Erythroblast (primary cell): ENCODE measurements at regions not wholly inside any gene's neighbourhood (a gene's known extent, or its start where the extent isn't known, plus 50 kb on each side); places are given as distances from the start of the nearest gene placed in this dataset.

Source experiments
- GATA1 ChIP-seq: IDR thresholded peaks from 2 replicates; pipeline ENCODE4 v1.6.1; 2011; ENCODE audit warnings: low read depth, mild to moderate bottlenecking, control low read depth, low read length, moderate library complexity
- POLR2A ChIP-seq: IDR thresholded peaks from 2 replicates; pipeline ENCODE4 v1.6.1; 2011; ENCODE audit warnings: mild to moderate bottlenecking, low read length

DNA sequence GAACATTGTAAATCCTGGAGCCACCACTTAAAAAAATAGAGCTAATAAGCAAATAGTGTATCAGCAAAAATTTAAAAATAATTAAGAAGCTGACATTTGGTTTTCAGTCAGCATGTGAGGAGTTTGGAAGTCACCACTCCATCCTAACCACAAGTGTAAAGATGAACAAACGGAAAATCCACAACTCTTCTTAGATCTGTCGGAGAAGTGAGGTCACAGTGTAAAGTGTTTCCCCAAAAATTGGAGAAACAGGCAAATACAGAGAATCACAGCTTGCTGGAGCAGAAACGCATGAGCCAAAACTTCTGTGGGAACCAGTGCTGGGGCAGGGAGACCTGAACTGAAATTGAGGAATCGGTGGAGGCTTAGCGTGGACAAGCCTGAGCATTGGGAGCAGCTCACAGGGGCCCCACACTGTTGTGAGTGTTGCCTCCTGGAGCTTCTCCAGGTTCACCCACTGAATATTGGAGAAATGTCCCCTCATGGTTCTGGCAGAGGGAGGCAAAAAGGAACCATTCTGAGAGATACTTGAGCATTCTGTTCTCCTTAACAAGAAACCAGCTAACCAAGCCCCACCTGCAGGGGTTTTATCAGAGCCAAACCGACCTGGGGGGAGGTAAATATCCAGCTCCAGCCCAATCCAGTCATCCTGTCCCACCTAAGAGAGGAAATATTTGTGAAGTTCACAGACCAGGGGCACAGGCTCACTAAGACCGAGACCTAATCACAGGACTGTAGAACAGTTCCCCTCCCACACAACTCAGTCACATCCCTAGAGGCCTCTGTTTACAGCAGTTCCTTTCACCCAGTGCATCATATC, 192.0 kb downstream of the ERMARD start:
- TF ChIP-seq POLR2A: no peak
- no peak for TF ChIP-seq GATA1
